ENCODE measurements at regions not wholly inside any gene's neighbourhood (a gene's known extent, or its start where the extent isn't known, plus 50 kb on each side); places are given as distances from the start of the nearest gene placed in this dataset.
A peak's percentile ranks its signal among the peaks of the same experiment; 100 is the strongest.

GRCh38 chr2:128600581-128601297 lies 282.1 kb upstream of the HS6ST1 start:
- H3K36me3 ChIP-seq (ENCODE audit: insufficient read depth in 1 of 2, low read depth in 1 of 2) = no peaks in the 10 kb centered on the region
- H3K27me3 ChIP-seq (ENCODE audit: insufficient read depth in 3 of 3, low read length in 2 of 3) = no peaks in the 10 kb centered on the region
- no peak for TF ChIP-seq CTCF (IDR thresholded peaks at IDR 0.05)
- DNase-seq (peak in 1 of 2 donors; percentile 3), ATAC-seq (no peak)
- intact Hi-C loops (cut with DNase I) = no loop called here
- WGBS, 3 donors = 81 to 93% (median 82%) methylated on average over 15 of the region's 15 CpGs
- no peak overlapping the region for H3K4me3 ChIP-seq
- no peak overlapping the region for H3K27ac ChIP-seq
- H3K9me3 ChIP-seq = no peaks in the 10 kb centered on the region
- H3K4me1 ChIP-seq = no peaks in the 10 kb centered on the region

GRCh38 chr2:128601298-128602037 lies 282.8 kb upstream of the HS6ST1 start:
- 89 to 93% (median 89%) methylated on average over 16 of the region's 16 CpGs for WGBS, 3 donors
- no peak overlapping the region for H3K27ac ChIP-seq
- intact Hi-C loops (cut with DNase I) = no loop called here
- no peak for ATAC-seq
- peak in 1 of 2 donors; percentile 34 for DNase-seq
- no peaks in the 10 kb centered on the region for H3K27me3 ChIP-seq (ENCODE audit: insufficient read depth in 3 of 3, low read length in 2 of 3)
- H3K9me3 ChIP-seq = no peaks in the 10 kb centered on the region
- TF ChIP-seq CTCF (IDR thresholded peaks at IDR 0.05) = no peak
- no peak overlapping the region for H3K4me3 ChIP-seq
- H3K4me1 ChIP-seq = no peaks in the 10 kb centered on the region
- no peaks in the 10 kb centered on the region for H3K36me3 ChIP-seq (ENCODE audit: insufficient read depth in 1 of 2, low read depth in 1 of 2)

GRCh38 chr2:128602038-128602698 lies 283.5 kb upstream of the HS6ST1 start:
- ATAC-seq (no peak), DNase-seq (peak in 1 of 2 donors; percentile 32)
- Histone ChIP-seq H3K4me1 (no peaks in the 10 kb centered on the region), H3K4me3 (no peak overlapping the region), H3K27ac (no peak overlapping the region), H3K9me3 (no peaks in the 10 kb centered on the region), H3K36me3 (ENCODE audit: insufficient read depth in 1 of 2, low read depth in 1 of 2) (no peaks in the 10 kb centered on the region), H3K27me3 (ENCODE audit: insufficient read depth in 3 of 3, low read length in 2 of 3) (no peaks in the 10 kb centered on the region)
- WGBS, 3 donors = 92 to 95% (median 94%) methylated on average over 9 to 11 of the region's 11 CpGs
- TF ChIP-seq CTCF (IDR thresholded peaks at IDR 0.05) = no peak
- intact Hi-C loops (cut with DNase I) = no loop called here

GRCh38 chr2:128602699-128603101 lies 284.0 kb upstream of the HS6ST1 start:
- no peak for ATAC-seq
- intact Hi-C loops (cut with DNase I) = no loop called here
- Histone ChIP-seq H3K36me3 (ENCODE audit: insufficient read depth in 1 of 2, low read depth in 1 of 2) (no peaks in the 10 kb centered on the region), H3K9me3 (no peaks in the 10 kb centered on the region), H3K4me3 (no peak overlapping the region), H3K4me1 (no peaks in the 10 kb centered on the region), H3K27me3 (ENCODE audit: insufficient read depth in 3 of 3, low read length in 2 of 3) (no peaks in the 10 kb centered on the region), H3K27ac (no peak overlapping the region)
- WGBS, 3 donors = 89 to 94% (median 93%) methylated on average over 14 of the region's 14 CpGs
- DNase-seq = no peak
- TF ChIP-seq CTCF (IDR thresholded peaks at IDR 0.05) = no peak

Measured in psoas muscle (tissue), 7 donors.